NOMO-1 treated with DMSO at 0.1 percent for 48 hours (cell line): ENCODE measurements at regions not wholly inside any gene's neighbourhood (a gene's known extent, or its start where the extent isn't known, plus 50 kb on each side); places are given as distances from the start of the nearest gene placed in this dataset.
"Not testable (repeated sequence)": the region's sequence is repeated elsewhere in the genome, so short reads cannot be mapped to it uniquely, and the experiment has no call there.

ENCODE experiments used
- DNase-seq: peaks from one replicate; lab custom pipeline; 2025; ENCODE audit not compliant: unreplicated experiment; lab: John Stamatoyannopoulos, UW

DNA sequence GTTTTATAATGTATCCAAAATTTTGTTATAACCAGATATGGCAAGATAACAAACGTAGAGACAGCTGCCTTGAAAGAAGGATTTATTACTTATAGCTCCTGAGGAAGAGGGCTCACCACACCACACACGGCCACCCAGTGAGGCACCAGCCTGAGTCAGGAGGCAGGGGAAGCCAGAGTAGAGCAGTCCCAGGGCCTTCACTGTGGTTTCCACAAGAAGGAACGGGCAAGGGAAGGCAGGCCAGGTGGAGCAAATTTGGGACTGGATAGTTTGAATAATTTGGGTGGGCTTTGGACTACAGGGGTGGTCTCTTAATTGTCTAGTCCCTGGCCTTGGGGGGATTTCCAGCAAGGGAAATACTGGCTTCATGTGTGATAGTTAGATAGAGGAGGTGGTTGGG, 72.5 kb downstream of the RRAGC start:
- no peak for DNase-seq

DNA sequence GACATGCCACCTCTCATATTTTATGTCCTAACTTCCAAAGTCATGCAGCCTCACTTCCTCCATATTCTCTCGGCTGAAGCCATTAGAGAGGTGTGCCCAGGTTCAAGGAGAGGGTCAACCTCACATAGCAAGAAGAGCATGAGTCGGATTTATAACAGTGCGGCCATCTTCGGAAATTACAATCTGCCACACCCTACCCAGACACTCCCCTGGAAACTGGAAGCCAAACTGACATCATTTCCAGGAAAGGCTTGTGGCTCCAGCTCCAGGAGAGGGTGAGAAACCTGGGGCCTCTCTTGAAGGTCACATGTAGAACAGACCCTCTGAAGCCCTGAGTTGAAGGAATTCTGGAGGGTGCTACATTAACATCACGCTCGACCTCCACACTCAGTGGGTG, 73.5 kb downstream of the RRAGC start:
- DNase-seq, result no peak

DNA sequence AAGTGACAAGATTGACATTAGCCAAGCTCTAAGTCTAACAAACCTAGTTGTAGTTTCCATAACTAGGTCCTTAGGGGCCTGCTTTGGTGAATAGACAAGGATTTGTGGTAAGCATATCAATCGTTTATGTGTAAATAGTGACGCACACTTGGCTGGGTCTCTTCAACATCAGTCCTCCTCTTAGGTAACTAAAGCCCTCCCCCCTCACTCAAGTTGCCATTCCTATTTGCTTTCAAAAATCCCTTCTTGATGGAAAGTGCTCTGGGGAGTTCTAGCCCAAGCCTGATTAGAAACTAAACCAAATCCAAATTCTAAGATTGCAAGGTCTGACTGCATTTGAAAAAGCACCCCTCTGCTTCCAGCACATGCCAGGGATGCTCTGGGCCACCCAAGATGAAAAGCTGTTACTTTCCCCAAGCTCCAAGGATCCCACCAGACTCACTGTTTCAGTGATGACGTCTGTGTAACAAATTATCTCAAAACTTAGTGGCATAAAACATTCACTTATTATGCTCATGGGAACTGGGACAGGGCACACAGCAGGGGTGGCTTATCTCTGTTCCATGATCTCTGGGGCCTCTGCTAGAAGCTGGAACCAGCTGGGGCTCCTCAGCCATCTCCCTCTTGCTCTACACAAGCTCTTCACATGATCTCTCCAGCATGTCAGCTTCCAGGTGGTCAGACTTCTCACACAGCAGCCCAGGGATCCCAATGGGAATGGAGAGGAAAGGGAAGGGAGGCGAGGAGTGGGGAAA, 74.1 kb downstream of the RRAGC start:
- DNase-seq, result no peak

DNA sequence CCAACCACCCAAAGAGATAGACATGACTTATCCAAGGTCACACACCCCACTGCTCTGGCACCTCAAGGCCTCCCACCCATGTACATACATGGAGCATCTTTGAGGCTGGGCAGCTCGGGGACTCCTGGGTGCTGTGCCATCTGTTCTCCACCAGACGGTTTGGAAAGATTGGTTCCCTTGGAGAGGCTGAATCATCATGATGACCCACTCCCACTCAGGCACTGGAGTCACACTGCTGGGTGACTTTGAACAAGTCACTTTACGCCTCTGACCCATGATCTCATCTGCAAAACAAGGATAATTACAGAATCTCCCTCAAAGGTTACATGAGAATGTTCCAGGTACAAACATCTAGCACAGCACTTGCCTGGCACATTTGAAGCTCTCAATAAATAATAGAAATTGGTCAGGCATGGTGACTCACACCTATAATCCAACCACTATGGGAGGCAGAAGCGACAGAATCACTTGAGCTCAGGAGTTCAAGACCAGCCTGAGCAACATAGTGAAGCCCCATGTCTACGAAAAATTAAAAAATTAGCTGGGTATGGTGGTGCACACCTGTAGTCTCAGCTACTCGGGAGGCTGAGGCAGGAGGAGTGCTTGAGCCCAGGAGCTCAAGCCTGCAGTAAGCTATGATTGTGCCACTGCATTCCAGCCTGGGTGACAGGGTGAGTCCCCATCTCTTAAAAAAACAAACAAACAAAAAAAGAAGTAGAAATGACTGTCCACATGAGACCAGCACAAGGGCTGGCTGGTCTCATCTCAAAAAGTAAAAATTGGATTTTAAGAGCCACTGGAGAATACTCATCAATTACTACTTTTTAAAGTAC, 74.9 kb downstream of the RRAGC start:
- no peak for DNase-seq

DNA sequence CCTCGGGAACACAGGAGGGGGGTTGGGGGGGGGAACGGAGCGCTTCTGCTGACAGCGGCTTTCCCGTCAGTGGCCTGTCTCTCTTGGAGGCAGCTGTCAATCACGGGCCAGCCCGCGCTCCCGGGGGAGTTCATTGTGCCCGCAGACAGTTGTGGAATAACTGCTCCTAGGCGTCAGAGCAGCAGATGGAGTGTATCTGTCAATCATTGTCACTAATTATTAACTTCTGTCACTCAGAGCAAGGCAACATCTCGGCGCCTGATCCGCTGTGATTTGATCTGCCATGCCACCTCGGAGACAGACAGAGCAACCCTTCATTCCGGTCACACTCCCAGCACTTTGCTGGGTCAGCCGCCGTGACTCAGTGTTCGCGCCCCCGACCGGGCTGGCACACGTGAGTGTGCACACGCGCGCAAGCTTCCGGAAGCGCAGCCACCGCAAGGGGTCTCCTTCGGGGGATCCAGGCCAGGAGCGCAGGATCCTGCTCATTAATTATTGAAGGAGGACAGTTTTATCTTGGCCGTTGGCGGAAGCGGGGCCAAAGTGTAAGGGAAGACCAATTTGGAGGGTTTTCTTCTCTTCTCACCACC, 75.8 kb downstream of the RRAGC start:
- DNase-seq, result no peak

DNA sequence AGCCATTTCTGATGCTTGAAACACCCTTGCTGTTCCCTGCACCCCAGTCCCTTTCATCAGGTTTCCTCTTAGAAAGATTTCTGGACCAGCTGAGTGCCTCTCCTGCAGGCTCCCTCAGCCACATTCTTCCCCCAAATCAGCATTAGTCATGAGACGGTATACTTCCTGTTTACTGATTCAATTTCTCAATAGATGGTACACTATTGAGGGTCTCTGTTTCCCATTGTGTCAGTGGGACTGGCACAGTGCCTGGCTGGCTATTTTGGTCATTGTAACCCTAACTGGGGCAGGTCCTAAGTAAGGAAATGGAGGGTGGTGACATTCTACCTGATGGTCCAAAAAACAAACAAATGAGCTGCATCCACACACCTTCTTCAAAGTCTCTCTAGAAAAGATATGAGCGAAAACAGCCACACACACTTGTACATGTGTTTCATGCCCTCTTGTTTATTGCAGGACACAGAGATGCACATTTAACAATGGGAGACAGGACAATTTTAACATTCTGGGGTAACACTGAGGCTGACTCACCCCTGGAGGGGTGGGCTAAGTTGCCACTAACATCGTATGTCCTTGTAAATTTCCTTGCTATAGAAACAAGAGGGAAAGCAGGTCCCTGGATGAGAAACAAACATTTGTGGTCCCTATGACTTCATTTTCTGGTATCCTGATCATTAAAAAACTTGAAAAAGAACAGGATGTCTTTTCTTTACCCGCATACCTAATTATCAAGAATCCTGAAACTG, 77.5 kb downstream of the RRAGC start:
- DNase-seq, result no peak

DNA sequence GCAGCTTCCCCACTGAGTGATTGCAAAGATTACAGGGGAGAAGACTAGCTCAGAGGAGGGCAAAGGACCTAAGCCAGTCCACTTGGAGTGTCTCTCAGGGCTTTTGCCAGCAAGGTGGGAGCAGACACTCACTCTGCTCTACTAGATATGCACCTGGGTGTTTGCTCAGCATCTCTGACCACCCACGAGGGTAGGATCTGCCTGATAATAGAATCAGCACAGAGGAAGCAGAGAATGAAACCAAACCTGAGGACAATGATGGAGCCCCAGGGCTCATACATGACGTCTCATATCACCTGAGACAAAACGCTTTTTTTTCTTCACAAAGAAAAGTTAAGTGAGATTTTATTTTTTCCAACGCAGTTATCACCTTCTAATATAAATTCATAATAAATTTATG, 79.4 kb downstream of the RRAGC start:
- DNase-seq, result no peak

DNA sequence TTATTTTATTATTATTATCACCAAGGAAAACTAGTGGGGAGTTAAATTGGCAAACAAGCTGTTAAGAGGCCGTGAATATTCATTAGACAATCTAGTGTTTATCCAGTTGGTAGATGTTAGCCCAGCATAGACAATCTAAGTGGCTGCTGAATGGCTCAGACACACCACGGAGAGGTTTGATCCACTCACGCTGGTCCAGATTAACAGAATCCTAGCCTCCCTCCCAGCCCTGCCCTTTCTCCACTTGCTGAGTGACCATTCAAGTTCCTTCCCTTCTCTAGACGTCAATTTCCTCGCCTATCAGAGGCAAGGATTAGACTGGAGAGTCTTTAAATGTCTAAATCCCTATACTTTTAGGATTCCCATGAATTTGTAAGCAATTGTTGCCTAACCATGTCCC, 80.1 kb downstream of the RRAGC start:
- DNase-seq, result no peak

DNA sequence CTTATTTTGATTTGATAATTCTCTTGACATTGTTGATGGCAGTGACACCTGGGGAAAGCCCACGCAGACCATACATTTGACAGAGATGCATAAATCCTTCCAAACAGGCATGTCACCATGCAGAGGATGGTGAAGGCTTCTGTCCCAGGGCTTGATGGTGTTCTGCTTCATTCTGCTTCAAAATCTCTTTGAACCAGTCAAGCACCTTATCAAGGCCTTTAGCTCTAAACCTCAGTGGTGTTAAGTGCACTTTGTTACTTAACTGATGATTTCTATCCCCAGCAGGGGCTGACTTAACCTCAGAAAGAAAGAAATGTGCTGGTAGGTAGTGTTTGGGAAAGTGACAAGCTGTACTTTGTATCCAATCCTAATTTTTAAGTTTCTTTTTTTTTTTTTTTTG, 81.1 kb downstream of the RRAGC start:
- DNase-seq, result no peak

DNA sequence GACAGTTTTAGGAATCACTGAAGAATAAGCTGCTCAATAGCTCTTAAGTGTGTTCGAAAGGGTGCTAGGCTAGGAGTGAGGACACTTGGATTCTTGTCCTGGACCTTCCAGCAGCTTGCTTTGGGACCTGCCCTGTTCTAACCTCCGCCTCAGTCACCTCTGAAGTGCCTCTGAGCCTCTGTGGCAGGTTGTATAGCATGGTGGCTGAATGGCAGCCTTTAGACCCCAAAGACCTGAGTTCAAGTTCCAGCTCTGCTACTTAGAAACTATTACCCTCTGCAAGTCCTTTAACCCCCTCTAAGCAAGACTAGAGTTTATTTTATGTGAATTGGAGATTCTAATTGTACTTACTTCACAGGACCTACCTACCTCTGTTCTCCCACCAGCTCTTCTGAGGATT, 81.5 kb downstream of the RRAGC start:
- no peak for DNase-seq

DNA sequence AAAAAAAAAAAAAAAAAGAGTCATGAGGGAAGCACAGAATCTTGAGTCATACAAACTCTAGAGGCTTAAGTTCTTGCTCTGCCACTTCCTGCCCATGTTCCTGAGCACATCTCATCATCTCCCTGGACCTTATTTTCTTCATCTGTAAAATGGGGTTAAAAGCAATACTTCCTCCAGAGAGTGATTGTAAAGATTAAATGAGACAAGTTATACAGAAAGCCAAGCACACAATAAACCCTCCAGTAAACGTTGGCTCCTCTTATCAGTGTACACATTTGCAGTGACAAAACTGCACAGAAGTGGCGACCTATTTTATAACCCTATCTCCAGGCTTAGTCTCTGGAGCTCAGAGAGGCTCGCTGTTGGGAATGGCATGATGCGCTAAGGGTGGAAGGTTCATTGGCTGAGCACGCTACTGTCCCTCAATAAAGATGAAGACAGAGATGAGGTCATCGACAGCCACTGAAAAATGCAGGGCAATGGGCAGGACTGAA, 82.1 kb downstream of the RRAGC start:
- no peak for DNase-seq

DNA sequence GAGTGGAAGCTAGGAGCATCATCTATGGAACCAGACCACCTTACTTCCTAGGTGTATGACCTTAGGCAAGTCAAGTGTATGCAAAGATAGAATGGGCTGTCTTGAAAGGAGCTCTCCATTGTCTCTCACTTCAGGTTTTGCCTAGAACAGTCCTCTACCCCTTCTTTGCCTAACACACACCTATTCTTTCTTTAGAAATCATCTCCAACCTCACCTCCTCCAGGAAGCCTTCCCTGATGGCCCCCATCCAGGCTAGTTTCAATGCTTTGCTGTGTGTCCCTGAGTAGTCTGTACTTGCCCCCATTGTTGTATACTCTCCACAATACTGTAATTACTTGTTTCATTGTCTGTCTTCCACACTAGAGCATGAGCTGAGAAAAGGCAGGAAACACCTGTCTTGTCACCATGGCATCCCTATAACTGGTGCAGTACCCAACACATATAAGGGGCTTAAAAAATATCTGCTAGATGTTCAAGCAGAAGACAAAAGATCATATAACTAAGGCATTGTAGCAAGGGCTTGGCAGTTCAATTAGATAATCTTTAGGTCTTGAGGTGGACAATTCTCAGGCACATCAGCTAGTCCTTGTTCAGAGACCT, 83.0 kb downstream of the RRAGC start:
- DNase-seq, result no peak

DNA sequence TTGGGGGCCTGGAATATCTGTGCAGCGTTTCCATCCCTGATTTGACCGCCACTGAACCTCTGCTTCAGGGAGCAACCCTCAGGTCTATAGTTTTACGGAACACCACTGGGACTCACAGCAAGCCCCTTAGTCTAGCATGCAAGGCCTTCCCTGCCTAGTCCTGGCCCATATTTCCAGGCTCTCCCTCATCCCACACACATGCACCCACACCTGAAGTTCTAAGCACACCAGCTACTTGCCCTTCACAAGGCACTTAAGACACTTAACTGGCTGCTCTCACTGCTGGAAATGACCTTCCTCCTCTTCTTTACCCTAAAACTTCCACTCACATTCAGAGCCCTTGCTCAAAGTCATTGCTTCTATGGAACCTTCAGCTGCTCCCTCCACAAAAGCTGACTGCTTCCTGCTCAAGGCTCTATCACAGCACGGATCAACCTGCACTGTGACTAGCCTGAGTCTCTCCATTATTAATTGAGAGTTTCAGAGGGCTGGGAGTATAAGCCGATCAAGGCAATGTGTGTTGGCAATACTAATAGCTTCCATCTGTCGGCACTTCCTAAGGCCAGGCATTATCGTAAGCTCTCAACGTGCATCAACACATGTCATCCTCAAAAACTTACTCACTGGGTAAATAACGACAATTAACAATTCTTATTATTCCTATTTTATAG, 84.3 kb downstream of the RRAGC start:
- DNase-seq, result no peak

DNA sequence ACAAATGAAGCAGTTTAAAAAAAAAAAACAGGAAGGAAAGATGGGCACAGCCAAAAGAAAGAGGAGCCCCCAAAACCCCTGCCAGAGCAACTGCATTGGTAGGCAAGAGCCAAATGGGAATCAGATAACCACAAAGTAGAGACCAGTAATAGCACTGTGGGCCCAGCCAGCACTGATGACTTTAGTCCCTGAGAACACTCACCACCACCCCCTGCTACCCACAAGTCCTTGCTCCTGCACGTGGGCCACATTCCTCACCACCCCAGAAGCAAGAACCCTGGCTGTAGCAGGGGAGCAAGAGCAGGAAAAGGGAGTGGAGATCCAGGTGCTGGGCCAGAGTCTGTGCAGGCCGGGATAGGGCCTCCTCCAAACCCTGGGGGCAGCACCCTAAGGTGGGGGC, 86.1 kb downstream of the RRAGC start:
- no peak for DNase-seq

DNA sequence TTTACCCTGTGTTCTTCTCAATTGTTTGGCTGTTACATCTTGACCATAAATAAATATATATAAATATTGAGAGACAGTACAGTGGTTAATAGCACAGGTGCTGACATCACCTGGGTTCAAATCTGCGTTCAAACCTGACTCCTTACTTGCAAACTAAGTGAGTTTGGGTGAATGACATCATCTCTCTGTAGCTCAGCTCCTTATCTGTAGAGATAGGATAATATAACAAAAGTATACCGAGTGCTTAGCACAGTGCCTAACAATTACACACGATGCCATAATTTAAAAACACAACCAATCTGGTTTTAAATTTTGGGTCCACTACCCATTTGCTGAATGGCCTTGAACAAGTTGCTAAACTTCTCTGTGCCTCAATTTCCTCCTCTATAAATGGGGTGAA, 86.6 kb downstream of the RRAGC start:
- DNase-seq, result no peak

DNA sequence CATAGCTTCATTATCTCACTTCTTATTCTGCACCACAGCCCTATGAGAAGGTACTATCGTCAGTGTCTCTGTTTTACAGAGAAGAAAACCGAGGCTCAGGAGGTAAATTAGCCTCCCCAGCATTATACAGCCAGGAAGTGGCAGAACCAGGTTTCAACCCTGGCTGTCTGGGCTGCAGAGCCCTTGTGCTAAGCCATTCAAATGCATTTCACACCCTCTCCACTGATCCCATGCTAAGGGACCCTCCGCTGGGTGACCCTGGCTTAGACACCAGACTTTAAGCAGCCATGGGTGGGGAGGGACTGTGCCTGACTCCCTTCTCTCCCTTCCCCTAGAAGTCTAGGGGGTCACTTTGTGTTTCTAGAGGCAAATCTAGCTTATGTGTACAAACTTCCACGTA, 87.5 kb downstream of the RRAGC start:
- DNase-seq, result no peak

DNA sequence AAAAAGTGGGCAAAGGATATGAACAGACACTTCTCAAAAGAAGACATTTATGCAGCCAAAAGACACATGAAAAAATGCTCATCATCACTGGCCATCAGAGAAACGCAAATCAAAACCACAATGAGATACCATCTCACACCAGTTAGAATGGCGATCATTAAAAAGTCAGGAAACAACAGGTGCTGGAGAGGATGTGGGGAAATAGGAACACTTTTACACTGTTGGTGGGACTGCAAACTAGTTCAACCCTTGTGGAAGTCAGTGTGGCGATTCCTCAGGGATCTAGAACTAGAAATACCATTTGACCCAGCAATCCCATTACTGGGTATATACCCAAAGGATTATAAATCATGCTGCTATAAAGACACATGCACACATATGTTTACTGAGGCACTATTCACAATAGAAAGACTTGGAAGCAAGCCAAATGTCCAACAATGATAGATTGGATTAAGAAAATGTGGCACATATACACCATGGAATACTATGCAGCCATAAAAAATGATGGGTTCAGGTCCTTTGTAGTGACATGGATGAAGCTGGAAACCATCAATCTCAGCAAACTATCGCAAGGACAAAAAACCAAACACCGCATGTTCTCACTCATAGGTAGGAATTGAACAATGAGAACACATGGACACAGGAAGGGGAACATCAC, 88.9 kb downstream of the RRAGC start:
- DNase-seq, result not testable (repeated sequence)

DNA sequence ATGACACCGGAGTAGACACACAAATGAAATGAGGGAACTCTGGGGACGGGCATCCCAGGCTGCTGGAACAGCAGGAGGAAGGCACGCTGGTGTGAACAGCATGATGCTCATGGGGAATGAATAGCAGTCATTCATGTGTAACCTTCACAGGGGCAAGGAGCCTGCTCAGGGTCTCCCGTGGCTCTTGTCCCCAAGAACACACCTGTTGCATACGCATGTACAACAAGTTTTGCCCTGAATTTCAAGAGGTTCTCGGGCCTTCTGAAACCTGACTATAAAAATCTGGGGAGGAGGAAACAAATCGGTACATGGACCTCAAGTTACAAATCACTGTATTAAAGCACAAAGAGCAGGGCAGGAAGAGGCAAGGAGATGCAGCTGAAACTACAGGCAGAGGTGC, 93.4 kb downstream of the RRAGC start:
- DNase-seq, result no peak

DNA sequence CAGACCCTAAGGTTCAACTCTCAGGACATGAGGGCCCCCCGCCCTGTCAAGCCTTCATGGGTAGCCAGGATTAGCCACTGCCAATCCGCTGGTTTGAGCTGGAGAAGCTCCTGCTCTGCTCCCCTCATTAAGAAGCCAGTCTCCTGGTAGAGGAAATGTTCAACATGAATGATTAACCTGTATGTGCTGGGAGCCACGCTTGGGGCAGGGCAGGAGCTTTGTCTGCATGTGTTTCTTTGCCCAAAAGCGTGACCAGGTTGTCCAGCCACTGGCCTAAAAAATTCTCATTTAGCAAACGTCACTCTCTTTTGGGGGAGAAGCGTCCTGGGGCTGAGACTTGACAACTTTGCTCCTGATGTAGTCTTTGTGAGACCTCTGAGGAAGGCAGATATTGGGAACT, 96.5 kb downstream of the RRAGC start:
- no peak for DNase-seq

DNA sequence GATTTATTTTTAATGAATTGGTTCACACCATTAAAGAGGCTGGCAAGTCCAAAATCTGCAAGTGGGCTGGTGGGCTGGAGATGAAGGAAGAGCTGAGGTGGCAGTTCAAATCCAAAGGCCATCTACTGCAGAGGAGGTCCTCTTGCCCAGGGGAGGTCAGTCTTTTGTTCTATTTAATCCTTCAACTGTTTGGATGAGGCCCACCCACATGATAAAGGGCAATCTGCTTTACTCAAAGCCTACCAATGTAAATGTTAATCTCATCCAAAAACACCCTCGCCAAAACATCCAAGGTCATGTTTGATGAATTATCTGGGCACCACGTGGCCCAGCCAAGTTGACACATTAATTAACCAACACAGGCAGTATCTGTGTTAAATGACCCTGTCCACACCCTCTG, 99.0 kb downstream of the RRAGC start:
- DNase-seq, result no peak
